ENCODE measurements at regions not wholly inside any gene's neighbourhood (a gene's known extent, or its start where the extent isn't known, plus 50 kb on each side); places are given as distances from the start of the nearest gene placed in this dataset.

DNA sequence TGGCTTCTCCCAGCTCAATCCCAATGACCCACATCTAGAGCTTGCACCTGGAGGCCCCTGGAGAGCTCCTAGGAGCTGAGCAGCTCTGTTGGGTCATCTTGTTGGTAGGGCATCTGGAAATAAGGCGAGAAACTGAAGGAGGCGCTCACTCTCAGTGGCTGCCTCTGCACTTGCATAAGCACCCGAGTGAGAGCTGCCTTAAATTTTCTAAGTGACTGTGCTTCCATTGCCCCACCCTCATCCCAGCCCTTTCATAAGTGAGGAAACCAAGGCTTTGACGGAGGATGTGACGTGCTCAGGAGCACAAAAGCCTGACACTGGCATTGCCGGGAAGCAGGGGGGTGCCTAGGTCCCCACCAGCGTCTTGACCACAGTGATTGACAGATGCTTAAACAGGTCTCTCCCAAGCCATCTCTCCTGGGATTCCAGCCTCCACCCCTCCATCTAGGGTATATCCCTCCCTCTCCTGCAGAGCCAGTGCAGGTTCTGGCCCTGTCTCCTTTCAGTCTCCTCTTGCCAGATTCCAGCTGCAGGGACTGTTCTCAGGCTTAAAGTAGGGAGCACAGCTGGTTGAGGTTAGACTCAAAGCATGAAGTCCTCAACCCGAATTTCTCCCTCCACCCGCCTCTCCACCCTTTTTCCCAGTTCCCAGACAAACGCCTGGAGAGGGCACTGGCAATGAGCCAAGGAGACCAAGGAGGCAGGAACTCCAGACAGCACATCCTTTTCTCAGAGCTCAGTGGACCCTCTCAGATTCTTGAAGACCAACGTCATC, 113.7 kb downstream of the IRX5 start:
- WGBS, result 63% methylated on average over 8 of the region's 11 CpGs
- TF ChIP-seq POLR2A (IDR thresholded peaks at IDR 0.05) (no peak), POLR2AphosphoS5 (IDR thresholded peaks at IDR 0.05) (no peak), EP300 (IDR thresholded peaks at IDR 0.05) (no peak)
- TF ChIP-seq, protein P1, sequence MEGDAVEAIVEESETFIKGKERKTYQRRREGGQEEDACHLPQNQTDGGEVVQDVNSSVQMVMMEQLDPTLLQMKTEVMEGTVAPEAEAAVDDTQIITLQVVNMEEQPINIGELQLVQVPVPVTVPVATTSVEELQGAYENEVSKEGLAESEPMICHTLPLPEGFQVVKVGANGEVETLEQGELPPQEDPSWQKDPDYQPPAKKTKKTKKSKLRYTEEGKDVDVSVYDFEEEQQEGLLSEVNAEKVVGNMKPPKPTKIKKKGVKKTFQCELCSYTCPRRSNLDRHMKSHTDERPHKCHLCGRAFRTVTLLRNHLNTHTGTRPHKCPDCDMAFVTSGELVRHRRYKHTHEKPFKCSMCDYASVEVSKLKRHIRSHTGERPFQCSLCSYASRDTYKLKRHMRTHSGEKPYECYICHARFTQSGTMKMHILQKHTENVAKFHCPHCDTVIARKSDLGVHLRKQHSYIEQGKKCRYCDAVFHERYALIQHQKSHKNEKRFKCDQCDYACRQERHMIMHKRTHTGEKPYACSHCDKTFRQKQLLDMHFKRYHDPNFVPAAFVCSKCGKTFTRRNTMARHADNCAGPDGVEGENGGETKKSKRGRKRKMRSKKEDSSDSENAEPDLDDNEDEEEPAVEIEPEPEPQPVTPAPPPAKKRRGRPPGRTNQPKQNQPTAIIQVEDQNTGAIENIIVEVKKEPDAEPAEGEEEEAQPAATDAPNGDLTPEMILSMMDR (IDR thresholded peaks at IDR 0.05), result no peak
- Histone ChIP-seq H3K27me3 (peaks cover 9% of the 10 kb centered on the region), H3K4me3 (no peak overlapping the region), H3K27ac (no peak overlapping the region), H3K4me1 (no peaks in the 10 kb centered on the region), H3K9me3 (no peaks in the 10 kb centered on the region), H3K36me3 (no peaks in the 10 kb centered on the region)
- DNase-seq (ENCODE audit: low spot score in 2 of 2), result no peak

DNA sequence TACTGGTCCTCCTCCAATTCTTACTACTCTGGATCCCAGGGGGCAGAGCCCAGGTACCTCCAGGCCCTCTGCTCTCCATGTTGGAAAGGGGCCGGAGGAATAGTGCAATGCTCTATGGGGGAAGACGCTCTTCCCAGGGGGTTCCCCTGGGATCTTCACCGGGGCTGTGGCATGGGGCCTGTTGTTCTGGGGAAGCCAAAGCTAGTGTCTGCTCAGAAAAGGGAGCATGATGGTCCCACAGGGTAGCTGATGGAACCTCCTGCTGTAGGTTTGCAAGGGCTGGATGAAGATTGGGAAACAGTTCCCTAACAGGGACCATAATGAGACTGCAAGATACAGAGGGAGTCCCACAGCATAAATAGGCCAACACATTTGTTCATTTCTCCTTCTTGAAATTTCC, 114.7 kb downstream of the IRX5 start:
- 82% methylated on average over 3 of the region's 3 CpGs for WGBS
- H3K27ac ChIP-seq, result no peak overlapping the region
- no peaks in the 10 kb centered on the region for H3K9me3 ChIP-seq
- no peak overlapping the region for H3K4me3 ChIP-seq
- TF ChIP-seq, protein P1 (IDR thresholded peaks at IDR 0.05), result no peak
- TF ChIP-seq EP300 (IDR thresholded peaks at IDR 0.05), result no peak
- TF ChIP-seq POLR2A (IDR thresholded peaks at IDR 0.05), result no peak
- no peak for TF ChIP-seq POLR2AphosphoS5 (IDR thresholded peaks at IDR 0.05)
- no peaks in the 10 kb centered on the region for H3K36me3 ChIP-seq
- peaks cover 5% of the 10 kb centered on the region for H3K27me3 ChIP-seq
- H3K4me1 ChIP-seq, result no peaks in the 10 kb centered on the region
- no peak for DNase-seq (ENCODE audit: low spot score in 2 of 2)

DNA sequence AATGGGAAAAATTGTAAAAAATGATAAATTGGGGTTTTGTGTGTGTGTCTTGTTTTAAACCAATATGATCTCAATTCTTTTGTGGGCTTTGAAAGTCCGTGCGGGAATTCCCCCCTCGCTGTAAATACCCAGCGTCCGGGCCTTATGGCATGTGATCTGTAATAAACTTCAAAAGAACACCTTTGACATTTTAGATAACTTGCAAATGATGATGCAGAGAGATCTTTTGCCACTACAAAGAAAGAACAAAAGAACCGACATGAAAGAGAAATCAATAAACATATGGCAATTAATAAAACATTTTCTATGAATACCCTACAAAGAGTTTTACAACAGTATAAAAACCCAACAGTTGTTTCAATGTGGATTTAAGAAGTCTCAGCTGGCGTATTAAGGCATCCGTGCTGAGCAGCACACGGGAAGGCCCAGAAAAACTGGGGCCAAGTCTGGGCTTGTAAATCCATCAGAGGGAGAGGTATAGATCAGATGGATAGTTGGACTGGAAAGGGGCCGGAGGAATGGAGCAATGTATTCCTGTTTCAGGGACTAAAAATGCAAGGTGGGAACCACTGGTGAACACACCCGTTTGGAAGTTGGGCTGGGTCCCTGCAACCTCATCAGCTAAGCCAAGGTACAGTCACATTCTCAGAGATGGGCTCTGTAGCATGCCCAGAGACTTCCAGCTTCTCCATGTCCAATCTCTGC, 115.2 kb downstream of the IRX5 start:
- DNase-seq (ENCODE audit: low spot score in 2 of 2), result no peak
- H3K9me3 ChIP-seq, result no peaks in the 10 kb centered on the region
- no peaks in the 10 kb centered on the region for H3K36me3 ChIP-seq
- 69% methylated on average over 11 of the region's 11 CpGs for WGBS
- TF ChIP-seq, protein P1 (IDR thresholded peaks at IDR 0.05), result no peak
- TF ChIP-seq EP300 (IDR thresholded peaks at IDR 0.05), result no peak
- TF ChIP-seq POLR2A (IDR thresholded peaks at IDR 0.05), result no peak
- no peak overlapping the region for H3K4me3 ChIP-seq
- peaks cover 5% of the 10 kb centered on the region for H3K27me3 ChIP-seq
- no peaks in the 10 kb centered on the region for H3K4me1 ChIP-seq
- no peak overlapping the region for H3K27ac ChIP-seq

DNA sequence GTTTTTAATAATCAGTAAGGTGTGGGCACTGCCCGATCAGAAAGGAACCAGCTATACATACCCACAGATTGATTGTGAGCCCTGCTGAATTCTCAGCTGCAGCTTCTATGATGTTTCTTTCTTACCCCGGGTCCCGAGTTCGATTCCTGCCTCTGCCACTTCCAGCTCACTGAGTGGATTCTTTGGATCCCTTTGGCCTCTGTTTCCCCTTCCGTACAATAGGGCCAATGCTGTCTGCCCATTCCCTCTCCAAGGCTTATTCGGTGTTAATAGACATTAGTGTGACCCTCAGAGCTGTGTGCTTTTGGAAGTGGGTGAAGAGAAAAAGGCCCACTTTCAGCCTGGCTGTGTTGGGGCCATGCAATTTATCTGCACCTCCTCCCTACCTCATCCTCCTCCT, 115.8 kb downstream of the IRX5 start:
- H3K36me3 ChIP-seq, result no peaks in the 10 kb centered on the region
- DNase-seq (ENCODE audit: low spot score in 2 of 2), result no peak
- TF ChIP-seq POLR2A (IDR thresholded peaks at IDR 0.05) (no peak), POLR2AphosphoS5 (IDR thresholded peaks at IDR 0.05) (no peak), EP300 (IDR thresholded peaks at IDR 0.05) (no peak)
- TF ChIP-seq, protein P1 (IDR thresholded peaks at IDR 0.05), result no peak
- no peak overlapping the region for H3K27ac ChIP-seq
- H3K27me3 ChIP-seq, result peaks cover 5% of the 10 kb centered on the region
- H3K4me3 ChIP-seq, result no peak overlapping the region
- H3K9me3 ChIP-seq, result no peaks in the 10 kb centered on the region
- no peaks in the 10 kb centered on the region for H3K4me1 ChIP-seq
- 93% methylated on average over 6 of the region's 6 CpGs for WGBS

DNA sequence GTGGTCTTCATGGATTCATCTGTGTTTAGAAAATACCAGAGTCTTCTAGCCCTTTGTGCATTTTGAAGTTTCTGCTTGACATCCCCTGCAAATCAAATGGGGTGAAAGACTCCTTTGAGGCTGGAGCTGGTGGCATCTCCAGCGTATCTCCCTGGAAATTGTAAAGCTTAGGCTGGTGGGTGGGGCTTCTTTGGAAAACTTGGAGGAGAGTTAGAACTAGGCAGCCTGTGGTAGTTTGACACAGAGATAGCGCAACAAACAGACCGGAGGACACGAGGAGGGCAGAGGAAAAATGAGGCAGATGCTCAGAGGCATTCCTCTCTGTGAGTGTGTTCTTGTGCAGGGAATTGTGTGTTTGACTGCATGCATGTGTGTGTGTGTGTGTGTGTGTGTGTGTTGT, 116.3 kb downstream of the IRX5 start:
- no peaks in the 10 kb centered on the region for H3K36me3 ChIP-seq
- H3K27ac ChIP-seq, result no peak overlapping the region
- no peak for TF ChIP-seq POLR2AphosphoS5 (IDR thresholded peaks at IDR 0.05)
- peaks cover 5% of the 10 kb centered on the region for H3K27me3 ChIP-seq
- DNase-seq (ENCODE audit: low spot score in 2 of 2), result no peak
- H3K9me3 ChIP-seq, result no peaks in the 10 kb centered on the region
- WGBS, result 85% methylated on average over 4 of the region's 4 CpGs
- no peaks in the 10 kb centered on the region for H3K4me1 ChIP-seq
- no peak overlapping the region for H3K4me3 ChIP-seq
